Adipocyte (in vitro differentiated cells): ENCODE measurements at regions not wholly inside any gene's neighbourhood (a gene's known extent, or its start where the extent isn't known, plus 50 kb on each side); places are given as distances from the start of the nearest gene placed in this dataset.
A peak's percentile ranks its signal among the peaks of the same experiment; 100 is the strongest.

Experiments used
- DNase-seq: peaks from one replicate; pipeline ENCODE4 v3.0.0-alpha.2; 2015; ENCODE audit warnings: low read depth
- H3K27me3 ChIP-seq: replicated peaks from 2 replicates; pipeline ENCODE4 v1.7.0; 2013; ENCODE audit warnings: mild to moderate bottlenecking, low read length, moderate library complexity; ENCODE audit not compliant: control insufficient read depth, insufficient read depth
- H3K36me3 ChIP-seq: 2 replicates; pipeline ENCODE4 v1.7.0; 2013; ENCODE audit warnings: low read length, mild to moderate bottlenecking, moderate library complexity; ENCODE audit not compliant: control insufficient read depth, insufficient read depth, severe bottlenecking
- H3K4me1 ChIP-seq: 2 replicates; pipeline ENCODE4 v1.7.0; 2013; ENCODE audit warnings: mild to moderate bottlenecking, low read length, moderate library complexity; ENCODE audit not compliant: control insufficient read depth, insufficient read depth
- H3K4me3 ChIP-seq: 2 replicates; pipeline ENCODE4 v1.7.0; 2013; ENCODE audit warnings: mild to moderate bottlenecking, low read length, moderate library complexity
- H3K9ac ChIP-seq: 2 replicates; pipeline ENCODE4 v1.7.0; 2013; ENCODE audit warnings: mild to moderate bottlenecking, low read length, moderate library complexity
- H3K9me3 ChIP-seq: 2 replicates; pipeline ENCODE4 v1.7.0; 2013; ENCODE audit warnings: mild to moderate bottlenecking, low read length, moderate library complexity; ENCODE audit not compliant: control insufficient read depth

GRCh38 chr15:69518806-69519205, 66.2 kb downstream of the RPLP1 start:
- H3K9ac ChIP-seq, result no peak overlapping the region
- peaks cover 4% of the 10 kb centered on the region for H3K9me3 ChIP-seq
- H3K36me3 ChIP-seq, result no peaks in the 10 kb centered on the region
- no peaks in the 10 kb centered on the region for H3K4me1 ChIP-seq
- peaks cover 10% of the 10 kb centered on the region for H3K27me3 ChIP-seq
- H3K4me3 ChIP-seq, result no peak overlapping the region
- DNase-seq, result no peak

- DNase-seq, result no peak
- peaks cover 4% of the 10 kb centered on the region for H3K9me3 ChIP-seq
- H3K36me3 ChIP-seq, result no peaks in the 10 kb centered on the region
- H3K9ac ChIP-seq, result no peak overlapping the region
- H3K27me3 ChIP-seq, result peaks cover 10% of the 10 kb centered on the region
- H3K4me3 ChIP-seq, result no peak overlapping the region
- no peaks in the 10 kb centered on the region for H3K4me1 ChIP-seq
These were observed 67.4 kb downstream of the RPLP1 start for GRCh38 chr15:69520067-69520466.

DNA sequence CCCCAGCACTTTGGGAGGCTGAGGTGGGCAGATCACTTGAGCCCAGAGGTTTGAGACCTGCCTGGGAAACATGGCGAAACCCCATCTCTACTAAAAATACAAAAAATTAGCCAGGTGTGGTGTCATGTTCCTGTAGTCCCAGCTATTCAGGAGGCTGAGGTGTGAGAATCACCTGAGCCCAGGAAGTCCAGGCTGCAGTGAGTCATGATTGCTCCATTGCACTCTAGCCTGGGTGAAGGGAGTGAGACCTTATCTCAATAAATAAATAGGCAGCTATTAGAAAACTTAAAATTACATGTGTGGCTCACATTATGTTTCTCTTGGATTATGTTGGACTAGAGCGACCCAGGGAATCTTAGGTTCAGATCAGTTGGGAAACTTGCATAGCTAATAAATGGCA, 69.7 kb downstream of the RPLP1 start:
- Histone ChIP-seq H3K27me3 (peaks cover 10% of the 10 kb centered on the region), H3K9me3 (peaks cover 5% of the 10 kb centered on the region), H3K36me3 (no peaks in the 10 kb centered on the region), H3K4me1 (no peaks in the 10 kb centered on the region), H3K9ac (no peak overlapping the region), H3K4me3 (no peak overlapping the region)
- no peak for DNase-seq

DNA sequence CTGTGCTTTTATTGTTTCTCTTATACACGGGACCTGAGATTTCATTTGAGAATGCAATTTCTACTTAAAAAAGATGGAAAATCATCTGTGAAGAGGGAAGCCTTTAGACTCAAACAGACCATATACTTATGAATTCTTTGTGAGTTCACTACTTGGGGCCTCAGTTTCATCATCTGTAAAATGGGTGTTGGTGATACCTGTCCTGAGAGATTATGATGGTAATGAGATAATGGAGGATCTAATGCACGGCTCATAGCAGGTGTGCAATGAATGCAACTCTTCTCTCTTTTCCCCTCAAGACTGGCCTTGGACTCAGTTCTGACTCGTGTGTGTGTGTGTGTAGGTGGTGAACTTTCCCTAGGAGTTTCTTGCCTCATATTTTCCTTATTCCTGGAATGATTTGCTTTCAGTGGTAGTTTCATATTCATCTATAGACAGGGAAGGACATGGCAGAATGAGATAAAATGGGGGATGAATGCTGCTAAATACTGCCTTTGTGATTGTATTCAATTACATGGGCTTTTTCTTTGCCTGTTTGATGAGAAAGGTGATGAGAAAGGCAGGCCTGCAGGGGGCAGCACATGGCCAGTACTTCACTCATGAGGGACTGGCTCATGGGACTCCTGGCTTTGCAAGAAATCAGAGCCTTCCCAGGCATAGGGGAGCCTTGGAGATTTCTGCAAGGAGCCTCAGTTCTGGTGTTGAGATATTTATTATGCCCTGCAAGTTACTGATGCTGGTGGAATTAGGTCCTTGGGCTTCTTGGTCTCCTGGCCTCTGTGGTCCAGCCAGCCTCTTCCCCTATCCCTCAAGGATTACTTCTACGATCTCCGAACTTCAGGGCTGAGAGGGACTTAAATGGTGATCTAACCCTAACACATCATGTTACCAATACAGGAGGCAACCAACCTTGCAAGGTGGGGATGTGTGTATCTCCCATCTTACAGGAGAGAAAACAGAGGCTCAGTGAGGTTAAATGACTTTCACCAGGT, 70.7 kb downstream of the RPLP1 start:
- Histone ChIP-seq H3K4me1 (no peaks in the 10 kb centered on the region), H3K27me3 (peaks cover 10% of the 10 kb centered on the region), H3K9ac (no peak overlapping the region), H3K4me3 (no peak overlapping the region), H3K9me3 (peaks cover 5% of the 10 kb centered on the region), H3K36me3 (no peaks in the 10 kb centered on the region)
- DNase-seq, result peak; percentile 92

- Histone ChIP-seq H3K4me3 (no peak overlapping the region), H3K9ac (no peak overlapping the region), H3K9me3 (peaks cover 5% of the 10 kb centered on the region), H3K36me3 (no peaks in the 10 kb centered on the region), H3K4me1 (no peaks in the 10 kb centered on the region), H3K27me3 (peaks cover 13% of the 10 kb centered on the region)
- no peak for DNase-seq
These were observed 71.7 kb downstream of the RPLP1 start for GRCh38 chr15:69524296-69524695.

DNA sequence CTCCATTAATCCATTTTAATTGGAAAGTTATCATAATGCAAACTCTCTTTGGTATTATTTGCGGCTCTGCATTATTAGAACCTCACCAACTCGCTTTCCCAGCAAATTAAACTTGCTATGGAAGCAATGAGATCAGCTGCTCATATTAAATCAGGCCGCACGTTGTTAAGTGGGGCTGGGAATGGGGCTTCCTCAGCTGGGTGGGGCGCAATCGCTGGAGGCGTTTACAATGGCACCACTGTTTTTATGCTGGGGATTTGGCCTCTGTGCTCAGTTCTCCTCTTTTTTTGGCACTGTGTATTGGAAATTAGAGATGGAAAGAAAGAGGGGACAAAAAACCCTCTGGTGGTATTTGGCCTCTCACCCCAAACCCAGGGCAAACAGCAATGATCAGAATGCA, 72.2 kb downstream of the RPLP1 start:
- peaks cover 16% of the 10 kb centered on the region for H3K27me3 ChIP-seq
- peaks cover 5% of the 10 kb centered on the region for H3K9me3 ChIP-seq
- H3K4me1 ChIP-seq, result no peaks in the 10 kb centered on the region
- H3K4me3 ChIP-seq, result no peak overlapping the region
- H3K36me3 ChIP-seq, result no peaks in the 10 kb centered on the region
- no peak overlapping the region for H3K9ac ChIP-seq
- DNase-seq, result no peak

DNA sequence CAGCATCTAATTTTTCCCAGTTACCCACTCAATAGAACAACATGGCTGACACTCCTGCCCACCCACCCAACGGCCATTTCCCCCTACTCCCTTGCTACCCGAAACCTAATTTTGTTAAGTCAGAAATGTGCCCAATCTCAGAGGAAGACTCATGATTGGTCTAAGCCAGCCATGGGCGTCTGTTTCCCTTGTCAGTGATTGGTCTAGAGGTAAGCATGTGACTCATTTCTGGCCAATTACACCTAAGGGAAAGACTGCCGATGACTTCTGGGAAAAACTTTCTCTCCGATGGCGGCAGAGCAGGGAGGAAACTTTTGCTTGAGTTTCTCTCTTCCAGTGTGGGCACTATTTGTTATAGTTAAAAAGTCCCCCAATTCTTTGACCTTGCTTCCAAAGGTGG, 72.9 kb downstream of the RPLP1 start:
- H3K36me3 ChIP-seq, result no peaks in the 10 kb centered on the region
- DNase-seq, result no peak
- H3K9ac ChIP-seq, result no peak overlapping the region
- no peak overlapping the region for H3K4me3 ChIP-seq
- peaks cover 5% of the 10 kb centered on the region for H3K9me3 ChIP-seq
- peaks cover 14% of the 10 kb centered on the region for H3K27me3 ChIP-seq
- no peaks in the 10 kb centered on the region for H3K4me1 ChIP-seq

DNA sequence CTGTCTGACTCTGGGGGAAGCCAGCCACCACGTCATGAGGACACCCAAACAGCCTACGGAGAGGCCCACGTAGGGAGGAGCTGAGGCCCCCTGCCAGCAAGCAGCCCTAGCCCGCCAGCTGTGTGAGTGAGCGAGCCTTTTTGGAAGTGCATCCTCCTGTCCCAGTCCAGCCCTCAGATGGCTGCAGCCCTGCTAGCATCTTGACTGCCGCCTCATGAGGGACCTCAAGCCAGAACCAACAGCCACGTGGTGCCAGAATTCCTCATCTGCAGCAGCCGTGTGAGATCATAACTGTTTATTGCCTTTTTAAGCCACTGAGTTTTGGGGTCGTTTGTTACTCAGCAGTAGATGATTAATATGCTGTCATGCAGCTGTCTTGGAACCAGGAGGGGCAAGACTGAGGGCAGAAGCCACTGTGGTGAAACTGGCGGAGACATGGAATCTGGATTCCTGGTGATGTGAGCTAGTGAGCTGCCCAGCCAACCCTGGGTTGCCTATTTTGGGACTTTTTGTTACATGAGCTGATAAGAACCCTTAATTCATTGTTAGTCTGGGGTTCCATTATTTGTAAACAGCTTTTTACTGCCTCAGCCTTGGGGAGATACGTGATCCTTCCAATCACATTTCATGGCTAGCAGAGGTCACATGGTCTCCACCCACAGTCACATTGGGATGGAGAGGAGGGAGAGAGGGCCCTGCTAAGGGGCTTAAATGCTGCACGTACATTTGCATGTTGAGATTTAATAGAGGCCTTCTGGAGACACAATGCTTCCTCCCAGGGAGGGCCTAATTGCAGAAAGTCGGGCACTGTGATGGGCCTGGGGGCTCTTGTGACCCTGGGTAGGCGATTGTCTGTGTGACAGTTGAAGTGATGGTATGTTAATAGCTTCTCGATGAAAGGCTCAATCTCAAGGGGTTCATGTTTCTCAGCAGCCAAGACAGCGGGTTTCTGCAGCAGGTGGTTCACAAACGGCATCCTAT, 73.8 kb downstream of the RPLP1 start:
- peaks cover 19% of the 10 kb centered on the region for H3K27me3 ChIP-seq
- H3K9me3 ChIP-seq, result peaks cover 5% of the 10 kb centered on the region
- no peaks in the 10 kb centered on the region for H3K36me3 ChIP-seq
- DNase-seq, result no peak
- no peaks in the 10 kb centered on the region for H3K4me1 ChIP-seq
- H3K9ac ChIP-seq, result no peak overlapping the region
- H3K4me3 ChIP-seq, result no peak overlapping the region

DNA sequence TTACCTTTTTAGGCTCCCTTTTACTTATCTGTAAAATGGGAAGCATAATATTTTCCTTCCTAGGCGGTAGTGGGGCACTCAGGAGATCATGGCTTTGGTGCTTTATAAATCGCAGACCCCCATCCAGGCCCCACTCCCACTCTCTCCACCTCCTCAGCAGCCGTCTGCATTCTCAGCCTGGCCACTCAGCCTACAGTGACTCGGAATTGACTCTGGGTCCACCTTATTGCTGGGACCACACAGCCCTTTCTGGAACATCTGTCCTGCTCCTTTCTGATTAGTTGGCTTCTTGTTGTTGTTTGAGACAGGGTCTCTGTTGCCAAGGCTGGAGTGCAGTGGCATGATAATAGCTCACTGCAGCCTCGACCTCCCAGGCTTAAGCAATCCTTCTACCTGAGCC, 76.5 kb downstream of the RPLP1 start:
- peaks cover 5% of the 10 kb centered on the region for H3K9me3 ChIP-seq
- no peak overlapping the region for H3K9ac ChIP-seq
- no peaks in the 10 kb centered on the region for H3K36me3 ChIP-seq
- no peaks in the 10 kb centered on the region for H3K4me1 ChIP-seq
- peaks cover 29% of the 10 kb centered on the region for H3K27me3 ChIP-seq
- no peak for DNase-seq
- H3K4me3 ChIP-seq, result no peak overlapping the region

- Histone ChIP-seq H3K27me3 (peaks cover 29% of the 10 kb centered on the region), H3K9me3 (peaks cover 5% of the 10 kb centered on the region), H3K4me3 (no peak overlapping the region), H3K4me1 (peaks cover 2% of the 10 kb centered on the region), H3K9ac (no peak overlapping the region), H3K36me3 (no peaks in the 10 kb centered on the region)
- DNase-seq, result no peak
These were observed 77.5 kb downstream of the RPLP1 start for GRCh38 chr15:69529961-69530633.
